ENCODE measurements at regions not wholly inside any gene's neighbourhood (a gene's known extent, or its start where the extent isn't known, plus 50 kb on each side); places are given as distances from the start of the nearest gene placed in this dataset.

- Histone ChIP-seq H3K4me1 (no peaks in the 10 kb centered on the region), H3K36me3 (no peaks in the 10 kb centered on the region), H3K27ac (no peak overlapping the region), H3K9me3 (no peaks in the 10 kb centered on the region), H3K4me3 (no peak overlapping the region), H3K27me3 (no peaks in the 10 kb centered on the region)
- no peak for TF ChIP-seq POLR2AphosphoS5 (IDR thresholded peaks at IDR 0.05; ENCODE audit: insufficient read depth in 1 of 2, low read depth in 1 of 2)
- no peak for TF ChIP-seq CTCF (IDR thresholded peaks at IDR 0.05)
- TF ChIP-seq POLR2A (IDR thresholded peaks at IDR 0.05) = no peak
- no peak for DNase-seq (ENCODE audit: extremely low spot score in 2 of 2)
- intact Hi-C loops (cut with DNase I) = no loop called here
Observed at GRCh38 chr16:6218855-6219254, 1113.8 kb upstream of the RBFOX1 start.

- intact Hi-C loops (cut with DNase I) = no loop called here
- H3K27ac ChIP-seq = no peak overlapping the region
- no peak overlapping the region for H3K4me3 ChIP-seq
- DNase-seq (ENCODE audit: extremely low spot score in 2 of 2) = no peak
- no peak for TF ChIP-seq POLR2A (IDR thresholded peaks at IDR 0.05)
- no peaks in the 10 kb centered on the region for H3K36me3 ChIP-seq
- H3K9me3 ChIP-seq = no peaks in the 10 kb centered on the region
- H3K27me3 ChIP-seq = no peaks in the 10 kb centered on the region
- no peaks in the 10 kb centered on the region for H3K4me1 ChIP-seq
Observed at GRCh38 chr16:6216836-6217235, 1115.8 kb upstream of the RBFOX1 start.

- intact Hi-C loops (cut with DNase I) = no loop called here
- DNase-seq (ENCODE audit: extremely low spot score in 2 of 2) = no peak
- no peaks in the 10 kb centered on the region for H3K4me1 ChIP-seq
- H3K27me3 ChIP-seq = no peaks in the 10 kb centered on the region
- no peak overlapping the region for H3K27ac ChIP-seq
- no peaks in the 10 kb centered on the region for H3K36me3 ChIP-seq
- no peak overlapping the region for H3K4me3 ChIP-seq
- no peaks in the 10 kb centered on the region for H3K9me3 ChIP-seq
- TF ChIP-seq CTCF (IDR thresholded peaks at IDR 0.05) = no peak
- no peak for TF ChIP-seq POLR2AphosphoS5 (IDR thresholded peaks at IDR 0.05; ENCODE audit: insufficient read depth in 1 of 2, low read depth in 1 of 2)
- no peak for TF ChIP-seq POLR2A (IDR thresholded peaks at IDR 0.05)
Observed at GRCh38 chr16:6211644-6212043, 1114.0 kb upstream of the EEF2KMT start.

- no peaks in the 10 kb centered on the region for H3K9me3 ChIP-seq
- no peaks in the 10 kb centered on the region for H3K27me3 ChIP-seq
- no peak overlapping the region for H3K4me3 ChIP-seq
- no peak overlapping the region for H3K27ac ChIP-seq
- no peaks in the 10 kb centered on the region for H3K4me1 ChIP-seq
- no peaks in the 10 kb centered on the region for H3K36me3 ChIP-seq
- DNase-seq (ENCODE audit: extremely low spot score in 2 of 2) = no peak
- intact Hi-C loops (cut with DNase I) = no loop called here
- TF ChIP-seq POLR2A (IDR thresholded peaks at IDR 0.05) (no peak), CTCF (IDR thresholded peaks at IDR 0.05) (no peak), POLR2AphosphoS5 (IDR thresholded peaks at IDR 0.05; ENCODE audit: insufficient read depth in 1 of 2, low read depth in 1 of 2) (no peak)
Observed at GRCh38 chr16:6209355-6209930, 1111.8 kb upstream of the EEF2KMT start.

- Histone ChIP-seq H3K4me3 (no peak overlapping the region), H3K9me3 (no peaks in the 10 kb centered on the region), H3K4me1 (no peaks in the 10 kb centered on the region), H3K27me3 (no peaks in the 10 kb centered on the region), H3K27ac (no peak overlapping the region), H3K36me3 (no peaks in the 10 kb centered on the region)
- intact Hi-C loops (cut with DNase I) = no loop called here
- TF ChIP-seq POLR2A (IDR thresholded peaks at IDR 0.05) (no peak), POLR2AphosphoS5 (IDR thresholded peaks at IDR 0.05; ENCODE audit: insufficient read depth in 1 of 2, low read depth in 1 of 2) (no peak), CTCF (IDR thresholded peaks at IDR 0.05) (no peak)
- DNase-seq (ENCODE audit: extremely low spot score in 2 of 2) = no peak
Observed at GRCh38 chr16:6207580-6207979, 1110.0 kb upstream of the EEF2KMT start.

All from vagina (tissue), 2 donors.